ENCODE measurements at regions not wholly inside any gene's neighbourhood (a gene's known extent, or its start where the extent isn't known, plus 50 kb on each side); places are given as distances from the start of the nearest gene placed in this dataset.
"Not testable (repeated sequence)": the region's sequence is repeated elsewhere in the genome, so short reads cannot be mapped to it uniquely, and the experiment has no call there.

DNA sequence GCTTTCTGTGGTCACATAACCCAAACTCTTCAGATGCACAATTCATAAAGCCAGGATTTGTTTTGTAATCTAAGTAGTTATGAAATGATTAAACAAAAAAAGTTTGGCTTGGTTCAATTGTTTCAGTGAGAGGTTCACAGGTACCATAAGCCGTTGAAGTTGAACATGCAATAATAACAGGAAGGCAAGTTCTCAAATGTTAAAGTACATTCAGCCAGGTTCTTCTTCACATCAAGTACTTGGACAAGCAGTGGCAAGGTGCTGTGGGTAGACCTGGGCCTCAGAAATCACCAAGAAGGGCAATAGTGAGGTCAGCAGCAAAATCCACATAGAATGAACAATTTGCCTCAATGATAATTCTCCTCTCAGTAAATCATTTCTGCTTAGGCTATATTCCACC, 175.5 kb downstream of the EPM2A start:
- no peak for TF ChIP-seq POLR2AphosphoS5 (IDR thresholded peaks at IDR 0.05; ENCODE audit: borderline replicate concordance, low read depth, low read length)
- no peak for TF ChIP-seq FOXP2 (optimal IDR thresholded peaks at IDR 0.05; ENCODE audit: control extremely low read depth, extremely low read length, insufficient read depth)
- TF ChIP-seq EZH2 (IDR thresholded peaks at IDR 0.05), result no peak
- no peak for DNase-seq (ENCODE audit: low read depth, low spot score)

DNA sequence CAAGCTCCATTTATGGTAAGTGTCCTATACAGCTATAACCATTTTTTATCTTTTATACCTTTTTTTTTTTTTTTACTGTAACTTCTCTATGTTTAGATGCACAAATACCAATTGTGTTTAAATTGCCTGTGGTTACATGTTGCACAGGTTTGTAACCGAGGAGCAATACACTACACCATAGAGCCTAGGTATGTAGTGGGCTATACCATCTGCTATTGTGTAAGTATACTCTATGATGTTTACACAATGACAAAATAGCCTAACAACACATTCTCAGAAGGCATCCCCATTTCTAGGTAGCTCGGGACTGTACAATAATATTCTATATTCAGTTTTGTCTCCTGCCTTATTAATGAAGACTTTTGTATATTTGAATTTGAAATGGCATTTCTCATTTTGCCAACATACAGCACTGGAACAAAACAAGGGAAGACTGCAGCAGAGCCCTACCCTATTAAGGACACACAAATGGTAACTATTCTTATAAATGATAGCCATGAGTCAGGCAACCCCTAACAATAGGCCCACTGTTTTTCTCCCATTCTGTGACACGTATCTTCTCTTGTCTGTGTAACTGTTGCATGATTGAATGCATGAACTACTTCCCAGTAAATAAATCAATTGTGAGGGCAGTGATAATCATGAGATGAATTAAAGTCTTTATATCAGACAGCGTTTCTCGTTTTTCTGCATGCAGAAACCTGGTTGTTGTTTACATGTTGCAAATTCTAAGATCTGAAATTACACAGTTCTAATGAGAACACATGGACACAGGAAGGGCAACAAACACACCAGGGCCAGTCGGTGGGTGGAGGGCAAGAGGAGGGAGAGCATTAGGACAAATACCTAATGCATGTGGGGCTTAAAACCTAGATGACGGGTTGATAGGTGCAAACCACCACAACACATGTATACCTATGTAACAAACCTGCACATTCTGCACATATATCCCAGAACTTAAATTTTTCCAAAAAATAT, 173.9 kb downstream of the EPM2A start:
- Histone ChIP-seq H3K9ac (ENCODE audit: insufficient read length) (no peak overlapping the region), H3K27ac (no peak overlapping the region)

More for the DNA sequence above, 175.5 kb downstream of the EPM2A start:
- Histone ChIP-seq H3K27ac (no peak overlapping the region), H3K4me3 (no peak overlapping the region), H3K9me3 (ENCODE audit: low read depth, low read length) (no peaks in the 10 kb centered on the region), H3K9ac (ENCODE audit: insufficient read length) (no peak overlapping the region), H3K36me3 (ENCODE audit: insufficient read depth, low read length) (no peaks in the 10 kb centered on the region)

DNA sequence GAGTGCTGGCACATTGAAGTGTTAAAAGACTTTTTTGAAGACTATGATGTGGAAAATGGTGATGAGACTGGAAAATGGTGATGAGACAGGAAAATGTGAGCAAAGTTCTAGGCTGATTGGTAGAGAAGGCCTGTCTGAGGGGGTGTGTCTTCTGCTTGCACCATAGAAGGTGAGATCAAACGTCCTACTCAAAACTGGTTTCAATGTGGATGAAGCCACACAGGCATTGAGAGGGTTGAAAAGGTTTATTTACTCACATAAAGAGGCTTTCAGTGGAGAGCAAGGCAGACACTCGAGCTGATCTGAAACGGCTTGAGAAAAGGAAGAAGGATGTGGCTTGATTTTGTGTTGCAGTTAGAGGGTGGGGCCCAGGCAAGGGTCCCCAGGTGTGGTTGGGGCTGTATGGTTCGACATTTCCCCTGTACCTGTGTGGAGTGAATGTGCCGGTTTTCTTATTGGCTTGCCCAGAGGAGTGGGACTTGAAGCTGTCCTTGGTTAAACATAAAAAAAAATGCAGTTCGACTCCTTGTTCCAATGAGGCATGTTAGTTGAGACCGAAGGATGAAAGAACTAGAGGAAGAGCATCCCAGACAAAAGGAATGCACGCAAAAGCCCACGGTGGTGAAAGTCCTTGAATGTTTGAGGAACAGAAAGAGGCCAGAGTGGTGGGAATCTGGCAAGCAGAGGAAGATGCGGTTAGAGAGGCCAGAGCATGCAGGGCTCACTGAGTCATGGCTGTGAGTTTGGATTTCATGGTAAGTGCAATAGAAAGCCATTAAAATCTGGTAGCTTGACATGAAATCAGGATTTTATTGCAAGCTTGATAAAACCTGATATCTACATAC, 172.3 kb downstream of the EPM2A start:
- no peak for DNase-seq (ENCODE audit: low read depth, low spot score)

More for the DNA sequence above, 173.9 kb downstream of the EPM2A start:
- DNase-seq (ENCODE audit: low read depth, low spot score), result no peak
- no peak overlapping the region for H3K4me3 ChIP-seq
- H3K9me3 ChIP-seq (ENCODE audit: low read depth, low read length), result no peaks in the 10 kb centered on the region
- TF ChIP-seq FOXP2 (optimal IDR thresholded peaks at IDR 0.05; ENCODE audit: control extremely low read depth, extremely low read length, insufficient read depth), result no peak
- TF ChIP-seq POLR2AphosphoS5 (IDR thresholded peaks at IDR 0.05; ENCODE audit: borderline replicate concordance, low read depth, low read length), result no peak
- no peak for TF ChIP-seq EZH2 (IDR thresholded peaks at IDR 0.05)
- no peaks in the 10 kb centered on the region for H3K36me3 ChIP-seq (ENCODE audit: insufficient read depth, low read length)

DNA sequence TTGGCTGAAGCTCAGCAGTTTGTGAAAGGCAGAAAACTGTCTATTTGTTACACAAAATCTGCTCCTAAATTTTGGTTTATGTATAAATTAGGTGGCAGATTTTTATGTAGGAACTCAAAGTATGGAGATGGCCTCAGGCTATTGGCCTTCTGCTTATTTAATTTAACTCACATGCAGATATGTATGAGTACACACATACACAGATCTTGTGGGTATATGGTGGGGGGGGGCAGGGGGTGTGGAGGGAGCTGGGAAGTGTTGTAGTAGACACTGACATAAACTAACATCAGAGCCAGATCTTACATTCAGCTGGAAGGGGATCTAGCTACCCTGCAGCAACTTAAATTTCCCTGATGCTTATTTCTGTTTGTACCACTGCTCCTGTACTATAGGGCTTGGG, 170.8 kb downstream of the EPM2A start:
- no peak overlapping the region for H3K4me3 ChIP-seq
- no peak overlapping the region for H3K27ac ChIP-seq
- no peak for DNase-seq (ENCODE audit: low read depth, low spot score)
- H3K36me3 ChIP-seq (ENCODE audit: insufficient read depth, low read length), result no peaks in the 10 kb centered on the region
- H3K9ac ChIP-seq (ENCODE audit: insufficient read length), result no peak overlapping the region
- no peak for TF ChIP-seq EZH2 (IDR thresholded peaks at IDR 0.05)
- TF ChIP-seq FOXP2 (optimal IDR thresholded peaks at IDR 0.05; ENCODE audit: control extremely low read depth, extremely low read length, insufficient read depth), result no peak
- no peak for TF ChIP-seq POLR2AphosphoS5 (IDR thresholded peaks at IDR 0.05; ENCODE audit: borderline replicate concordance, low read depth, low read length)
- no peaks in the 10 kb centered on the region for H3K9me3 ChIP-seq (ENCODE audit: low read depth, low read length)

More for the DNA sequence above, 172.3 kb downstream of the EPM2A start:
- Histone ChIP-seq H3K9me3 (ENCODE audit: low read depth, low read length) (no peaks in the 10 kb centered on the region), H3K27ac (no peak overlapping the region), H3K4me3 (no peak overlapping the region), H3K36me3 (ENCODE audit: insufficient read depth, low read length) (no peaks in the 10 kb centered on the region), H3K9ac (ENCODE audit: insufficient read length) (no peak overlapping the region)
- no peak for TF ChIP-seq POLR2AphosphoS5 (IDR thresholded peaks at IDR 0.05; ENCODE audit: borderline replicate concordance, low read depth, low read length)
- TF ChIP-seq FOXP2 (optimal IDR thresholded peaks at IDR 0.05; ENCODE audit: control extremely low read depth, extremely low read length, insufficient read depth), result no peak
- TF ChIP-seq EZH2 (IDR thresholded peaks at IDR 0.05), result no peak

DNA sequence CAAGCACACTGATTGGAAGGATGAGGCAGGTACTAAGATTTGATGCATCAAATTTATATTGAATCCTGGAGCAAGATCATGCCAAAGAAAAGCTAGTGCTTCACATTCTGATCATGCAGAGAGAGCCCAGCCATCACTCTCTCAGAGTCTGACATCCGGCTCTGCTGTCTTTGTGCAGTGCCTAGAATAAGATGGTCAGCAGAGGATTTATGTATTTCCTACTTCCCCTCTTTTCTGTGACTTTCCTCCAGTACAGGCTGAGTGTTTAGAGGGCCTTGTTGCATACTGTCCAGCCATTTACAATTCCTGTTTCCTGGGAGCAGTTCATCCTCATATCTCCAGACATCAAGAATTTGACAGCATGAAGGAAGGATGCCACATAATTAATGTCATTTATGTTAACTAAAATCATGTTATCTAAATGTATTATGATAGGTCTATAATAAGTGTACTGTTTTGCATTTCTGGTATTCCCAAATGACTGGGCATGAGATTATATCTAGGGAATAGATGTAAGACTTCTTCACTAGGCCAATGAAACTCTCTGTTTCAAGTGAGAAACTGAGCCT, 167.6 kb downstream of the EPM2A start:
- H3K4me3 ChIP-seq, result no peak overlapping the region
- H3K36me3 ChIP-seq (ENCODE audit: insufficient read depth, low read length), result no peaks in the 10 kb centered on the region
- H3K9ac ChIP-seq (ENCODE audit: insufficient read length), result no peak overlapping the region
- TF ChIP-seq POLR2AphosphoS5 (IDR thresholded peaks at IDR 0.05; ENCODE audit: borderline replicate concordance, low read depth, low read length), result no peak
- TF ChIP-seq FOXP2 (optimal IDR thresholded peaks at IDR 0.05; ENCODE audit: control extremely low read depth, extremely low read length, insufficient read depth), result no peak
- TF ChIP-seq EZH2 (IDR thresholded peaks at IDR 0.05), result no peak
- no peak for DNase-seq (ENCODE audit: low read depth, low spot score)
- H3K27ac ChIP-seq, result no peak overlapping the region
- H3K9me3 ChIP-seq (ENCODE audit: low read depth, low read length), result no peaks in the 10 kb centered on the region

DNA sequence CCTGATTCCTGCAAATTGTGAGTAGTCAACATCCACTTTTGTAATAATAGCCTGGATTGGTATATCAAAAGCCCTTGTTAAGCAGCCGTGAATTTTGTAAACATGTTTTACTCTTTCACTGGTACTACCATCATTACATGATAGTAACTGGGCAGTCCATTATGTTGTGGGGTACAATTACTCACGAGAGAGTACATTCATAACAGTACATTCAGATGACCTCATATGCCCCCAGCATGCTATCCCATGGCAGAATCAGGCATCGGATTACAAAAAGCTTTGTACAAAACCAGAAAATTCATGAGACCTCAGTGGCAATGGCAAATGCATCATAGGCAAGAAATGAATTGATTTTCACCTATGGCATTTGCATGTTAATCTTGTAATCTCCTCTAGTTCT, 166.2 kb downstream of the EPM2A start:
- Histone ChIP-seq H3K27ac (no peak overlapping the region), H3K4me3 (no peak overlapping the region), H3K9ac (ENCODE audit: insufficient read length) (no peak overlapping the region), H3K9me3 (ENCODE audit: low read depth, low read length) (no peaks in the 10 kb centered on the region), H3K36me3 (ENCODE audit: insufficient read depth, low read length) (no peaks in the 10 kb centered on the region)
- no peak for DNase-seq (ENCODE audit: low read depth, low spot score)
- TF ChIP-seq POLR2AphosphoS5 (IDR thresholded peaks at IDR 0.05; ENCODE audit: borderline replicate concordance, low read depth, low read length) (no peak), EZH2 (IDR thresholded peaks at IDR 0.05) (no peak), FOXP2 (optimal IDR thresholded peaks at IDR 0.05; ENCODE audit: control extremely low read depth, extremely low read length, insufficient read depth) (no peak)

DNA sequence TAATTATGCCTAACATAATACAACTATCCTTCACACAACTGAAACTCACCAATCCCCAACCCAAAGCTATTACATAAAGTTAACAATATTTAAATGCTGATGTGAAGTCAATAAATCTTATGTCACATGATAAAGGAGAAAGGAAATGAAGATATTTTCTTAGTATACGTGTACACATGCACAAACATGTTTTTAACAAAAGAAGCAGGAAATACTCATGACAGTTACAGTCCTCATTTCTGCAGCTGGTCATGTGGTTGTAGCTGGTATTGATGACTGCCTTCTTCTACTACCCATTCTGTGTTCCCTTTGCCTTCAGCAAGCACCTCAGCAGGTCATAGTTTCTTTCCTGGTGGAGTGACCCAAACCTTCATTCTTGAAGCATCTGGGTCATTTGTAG, 165.0 kb downstream of the EPM2A start:
- not testable (repeated sequence) for H3K27ac ChIP-seq; H3K4me3 ChIP-seq; DNase-seq (ENCODE audit: low read depth, low spot score); H3K9ac ChIP-seq (ENCODE audit: insufficient read length); H3K36me3 ChIP-seq (ENCODE audit: insufficient read depth, low read length); H3K9me3 ChIP-seq (ENCODE audit: low read depth, low read length)

DNA sequence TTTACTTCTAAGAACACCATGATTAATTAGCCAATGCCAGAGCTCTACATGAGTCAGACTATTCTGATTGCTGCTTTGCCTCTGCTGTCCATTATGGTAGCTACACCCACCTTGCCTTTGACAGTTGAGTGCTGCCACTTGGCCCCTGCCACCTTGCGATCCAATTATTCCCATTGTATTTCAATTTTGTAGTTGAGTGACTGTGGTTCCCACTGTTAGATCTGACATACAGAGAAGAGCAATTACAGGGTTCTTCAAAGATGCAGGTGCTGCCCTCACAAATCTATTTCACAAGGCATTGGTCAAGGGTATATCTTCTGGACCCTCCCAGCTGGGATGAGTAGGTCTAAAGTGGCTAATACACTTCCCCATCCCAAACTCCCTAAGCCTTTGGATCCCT, 161.1 kb downstream of the EPM2A start:
- H3K9ac ChIP-seq (ENCODE audit: insufficient read length); H3K27ac ChIP-seq; DNase-seq (ENCODE audit: low read depth, low spot score); H3K9me3 ChIP-seq (ENCODE audit: low read depth, low read length); H3K36me3 ChIP-seq (ENCODE audit: insufficient read depth, low read length); H3K4me3 ChIP-seq: not testable (repeated sequence)

All from SK-N-MC (cell line).